HL-60/S4 treated with phorbol 12-myristate 13-acetate at 8.2 ng/mL for 4 days and 3 days (cell line): ENCODE measurements at regions not wholly inside any gene's neighbourhood (a gene's known extent, or its start where the extent isn't known, plus 50 kb on each side); places are given as distances from the start of the nearest gene placed in this dataset.
"Not testable (repeated sequence)": the region's sequence is repeated elsewhere in the genome, so short reads cannot be mapped to it uniquely, and the experiment has no call there.

Experiments used
- in situ Hi-C: fragments of 300-500 bp; cut with MboI; formaldehyde crosslinking; loops from 2 replicates; pipeline ENCODE4 v1.15.0; 2022; ENCODE audit warnings: low sequenced_read_pairs

DNA sequence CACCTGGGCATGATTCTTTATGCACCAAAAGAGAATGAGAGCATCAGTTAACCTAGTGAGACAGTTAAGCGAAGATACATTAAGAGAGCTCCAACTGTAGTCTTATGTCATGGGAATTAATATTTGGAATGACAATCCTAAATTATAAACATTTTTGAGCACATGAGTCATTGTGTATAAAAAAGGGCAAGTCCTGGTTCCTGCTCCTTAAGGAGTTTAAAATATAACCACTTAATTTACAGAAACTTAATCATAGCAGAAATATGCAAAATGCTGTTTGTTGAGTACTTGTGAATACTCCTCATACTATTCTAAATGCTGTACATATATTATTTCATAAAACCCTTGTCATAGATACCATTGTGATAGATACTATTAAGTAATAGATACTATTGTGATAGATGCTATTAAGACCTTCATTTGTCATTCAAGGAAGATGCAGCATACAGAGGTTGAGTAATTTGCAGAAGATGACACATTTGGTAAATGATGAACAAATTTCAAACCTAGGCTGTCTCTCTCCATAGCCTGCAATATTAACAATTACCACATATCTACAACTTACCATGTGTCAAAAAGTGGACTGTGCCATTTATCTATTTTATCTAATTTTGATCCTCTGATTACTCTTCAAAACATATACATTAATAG is 301.0 kb downstream of the TBC1D4 start:
- in situ Hi-C loops = no loop called here

DNA sequence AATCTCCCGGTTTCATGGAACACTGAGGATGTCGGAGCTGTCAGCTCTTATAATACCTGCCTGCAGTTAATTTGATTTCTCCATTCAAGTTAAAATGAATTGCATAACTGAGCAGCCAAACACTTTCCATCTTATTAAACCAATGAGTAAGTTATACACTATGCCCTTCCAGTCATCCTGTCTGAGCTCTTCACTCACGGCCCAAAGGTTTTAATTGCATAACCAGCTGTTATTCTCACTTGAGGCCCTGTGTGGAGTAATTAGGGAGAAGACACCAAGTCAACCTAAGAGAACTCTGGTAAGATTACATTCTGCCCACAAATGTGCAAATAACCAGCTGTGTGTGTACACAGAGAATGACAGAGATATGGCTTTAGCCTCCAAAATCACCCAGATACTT is 303.5 kb downstream of the TBC1D4 start:
- in situ Hi-C loops = no loop called here

DNA sequence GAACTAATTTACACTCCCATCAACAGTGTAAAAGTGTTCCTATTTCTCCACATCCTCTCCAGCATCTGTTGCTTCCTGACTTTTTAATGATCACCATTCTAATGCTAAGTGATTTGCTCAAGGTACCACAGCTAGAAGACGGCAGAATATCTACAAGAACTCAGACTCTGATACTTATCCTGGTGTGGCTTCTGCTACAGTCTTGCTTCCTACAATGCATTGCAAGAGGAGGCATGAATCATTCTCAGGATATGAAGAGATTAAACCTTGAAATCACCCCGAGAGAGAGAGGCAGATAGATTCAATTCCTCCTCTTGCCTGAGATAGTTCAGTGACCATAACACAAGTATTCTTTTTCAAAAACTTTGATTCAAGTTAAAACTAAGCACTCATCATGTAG is 306.4 kb downstream of the TBC1D4 start:
- in situ Hi-C loops = no loop called here

DNA sequence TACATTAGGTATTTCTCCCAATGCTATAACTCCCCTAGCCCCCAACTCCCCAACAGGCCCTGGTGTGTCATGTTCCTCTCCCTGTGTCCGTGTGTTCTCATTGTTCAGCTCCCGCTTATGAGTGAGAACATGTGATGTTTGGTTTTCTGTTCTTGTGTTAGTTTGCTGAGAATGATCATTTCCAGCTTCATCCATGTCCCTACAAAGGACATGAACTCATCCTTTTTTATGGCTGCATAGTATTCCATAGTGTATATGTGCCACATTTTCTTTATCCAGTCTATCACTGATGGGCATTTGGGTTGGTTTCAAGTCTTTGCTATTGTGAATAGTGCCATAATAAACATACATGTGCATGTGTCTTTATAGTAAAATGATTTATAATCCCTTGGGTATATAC is 306.9 kb downstream of the TBC1D4 start:
- in situ Hi-C loops = not testable (repeated sequence)

DNA sequence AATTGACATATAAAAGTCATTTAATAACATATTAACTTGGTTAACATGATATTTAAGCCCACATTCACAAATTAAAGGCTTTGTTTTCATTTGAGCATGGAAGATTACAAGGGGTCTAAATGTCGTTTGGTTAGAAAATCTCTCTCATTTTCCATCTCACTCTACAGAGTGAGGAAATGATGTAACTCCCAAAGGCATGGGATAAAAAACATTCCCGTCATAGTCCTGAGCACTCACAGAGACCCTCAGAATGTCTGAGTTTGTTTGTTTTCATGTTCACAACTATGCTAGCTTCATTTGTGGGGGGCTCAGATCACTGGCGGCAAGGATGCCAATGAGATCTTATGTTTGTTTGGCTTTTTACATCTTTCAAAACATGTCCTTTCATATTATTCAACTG is 307.5 kb downstream of the TBC1D4 start:
- in situ Hi-C loops = no loop called here

DNA sequence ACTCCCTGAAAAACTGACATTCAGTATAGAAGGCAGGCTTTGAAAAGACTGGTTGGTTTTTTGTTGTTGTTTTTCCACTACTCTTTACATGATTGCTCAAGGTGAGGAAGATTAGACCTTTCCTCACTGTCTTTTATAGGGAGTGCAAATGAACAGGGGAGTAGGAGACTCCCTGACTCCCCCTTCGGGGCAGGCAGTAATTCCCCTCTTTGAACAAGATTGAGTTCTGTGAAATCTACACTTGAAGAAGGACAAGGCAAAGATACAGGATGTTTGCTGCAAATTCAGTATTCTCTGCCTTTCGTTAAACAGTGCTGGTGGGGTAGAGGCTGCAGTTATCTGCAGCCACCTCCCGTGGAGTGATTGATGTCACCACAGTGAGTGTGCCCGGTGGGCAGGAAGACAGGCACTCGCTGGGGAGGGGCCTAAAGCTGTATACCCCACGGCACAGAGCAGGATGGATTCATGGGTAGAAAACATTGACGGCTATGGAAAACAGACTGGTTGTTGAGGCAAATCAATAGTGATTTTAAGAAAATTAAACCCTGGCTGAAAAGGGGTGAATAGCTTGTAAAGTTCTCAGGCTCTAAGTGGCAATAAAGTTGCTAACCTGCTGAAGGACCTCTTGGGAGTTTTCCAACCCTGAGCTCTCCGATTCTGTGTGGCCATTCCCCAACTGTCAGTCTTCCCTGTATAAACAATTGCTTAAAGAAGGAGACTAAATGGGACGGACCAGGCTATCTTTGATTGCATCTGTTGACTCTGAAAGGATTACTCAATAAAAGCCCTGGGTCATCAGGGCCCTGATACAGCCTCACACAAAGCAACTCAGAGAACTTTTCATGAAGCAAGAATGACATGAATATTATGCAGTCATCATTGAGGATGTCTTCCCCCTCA is 308.3 kb downstream of the TBC1D4 start:
- in situ Hi-C loops = no loop called here

DNA sequence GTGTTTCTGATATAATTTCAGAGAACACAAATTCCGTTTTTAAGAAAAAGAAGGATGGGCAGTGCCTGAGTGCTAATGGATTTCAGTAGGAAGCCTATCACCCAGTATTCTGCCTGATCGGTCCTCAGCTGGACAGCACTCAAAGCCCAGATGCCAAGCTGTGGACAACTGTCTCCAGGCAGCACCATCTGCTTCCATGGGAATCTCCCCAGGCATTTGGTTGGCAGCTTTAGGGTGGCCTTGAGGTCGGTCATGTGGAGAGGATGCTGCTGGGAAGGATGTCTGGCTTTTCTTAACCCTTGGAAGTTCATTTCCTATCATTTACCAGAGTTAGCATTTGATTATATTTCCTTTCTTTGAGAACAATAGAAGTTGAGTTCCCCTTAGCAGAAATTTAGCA is 311.7 kb downstream of the TBC1D4 start:
- in situ Hi-C loops = no loop called here

DNA sequence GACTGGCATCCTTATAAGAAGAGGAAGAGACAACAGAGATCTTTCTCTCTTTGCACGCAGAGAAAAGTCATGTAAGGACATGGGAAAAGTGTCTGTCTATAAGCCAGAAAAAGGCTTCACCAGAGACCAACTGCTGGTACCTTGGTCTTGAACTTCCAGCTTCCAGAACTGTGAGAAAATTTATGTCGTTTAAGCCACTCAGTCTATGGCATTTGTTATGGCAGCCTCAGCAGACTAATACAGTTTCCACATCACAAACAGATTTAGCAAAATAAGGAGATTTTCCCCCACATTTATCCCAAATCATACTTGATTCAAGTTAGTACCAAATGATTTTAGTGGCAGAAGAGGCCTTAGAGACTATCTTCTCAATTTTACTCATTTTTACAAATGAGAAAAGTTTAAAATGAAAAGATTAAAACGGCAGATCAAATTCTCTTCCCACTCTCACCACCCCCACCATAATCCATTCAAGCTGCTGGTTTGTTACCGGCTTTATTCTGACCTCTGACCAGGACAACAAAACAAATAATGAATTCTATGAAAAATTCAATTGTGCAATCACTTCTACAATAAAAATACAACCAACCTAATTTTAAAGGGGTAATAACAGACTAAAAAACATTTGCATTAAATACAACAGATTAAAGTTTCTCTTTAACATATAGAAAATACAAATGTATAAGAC is 316.3 kb downstream of the TBC1D4 start:
- in situ Hi-C loops = no loop called here

DNA sequence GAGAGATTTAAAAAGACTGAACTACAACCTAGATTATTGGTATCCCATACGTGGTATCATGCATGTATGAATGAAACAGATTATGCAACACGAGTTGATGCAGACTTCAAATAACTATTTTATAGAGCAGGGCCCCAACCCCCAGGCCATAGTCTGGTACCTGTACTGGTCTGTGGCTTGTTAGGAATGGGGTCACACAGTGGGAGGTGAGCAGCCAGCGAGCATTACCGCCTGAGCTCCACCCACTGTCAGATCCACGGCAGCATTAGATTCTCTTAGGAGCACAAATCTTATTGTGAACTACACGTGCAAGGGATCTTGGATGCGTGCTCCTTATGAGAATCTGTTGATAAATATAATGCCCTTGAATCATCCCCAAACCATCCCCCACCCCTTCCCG is 320.2 kb downstream of the TBC1D4 start:
- in situ Hi-C loops = no loop called here

DNA sequence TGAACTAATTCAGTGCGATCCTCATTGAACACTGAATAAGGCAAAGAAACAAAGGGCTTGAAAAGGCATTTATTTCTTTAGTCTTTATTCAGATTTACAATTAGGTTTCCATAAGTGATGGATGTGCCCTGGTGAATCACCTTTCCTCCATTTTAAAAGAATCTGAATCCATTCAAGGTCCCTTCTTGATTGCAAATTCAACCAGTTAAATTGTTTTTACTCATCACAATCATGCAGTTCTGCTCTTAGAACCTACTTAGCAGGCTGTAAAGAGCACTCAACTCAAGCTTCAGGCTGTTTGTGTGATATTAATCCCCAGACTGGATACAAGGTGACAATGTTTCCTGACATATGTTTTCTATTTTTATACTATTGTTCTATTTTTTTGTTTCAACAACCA is 321.0 kb downstream of the TBC1D4 start:
- in situ Hi-C loops = no loop called here

DNA sequence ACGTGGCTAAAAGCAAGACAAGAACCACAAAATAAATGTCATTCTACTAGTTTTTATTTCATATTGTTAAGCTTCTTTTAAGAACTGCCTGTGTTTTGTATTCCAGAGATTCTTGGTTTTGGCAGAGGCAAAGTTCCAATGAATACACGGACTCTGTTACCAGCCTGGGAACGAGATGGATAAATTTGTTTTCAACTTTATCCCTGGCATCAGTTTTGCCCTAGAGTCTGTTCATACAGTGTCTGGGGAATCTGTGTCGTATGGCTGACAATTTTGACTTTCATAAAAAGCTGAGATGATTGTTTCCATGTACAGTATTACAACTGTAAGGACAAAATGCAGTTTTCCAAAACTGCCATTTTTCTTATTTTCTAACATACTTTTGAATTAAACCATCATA is 327.6 kb downstream of the TBC1D4 start:
- in situ Hi-C loops = no loop called here

DNA sequence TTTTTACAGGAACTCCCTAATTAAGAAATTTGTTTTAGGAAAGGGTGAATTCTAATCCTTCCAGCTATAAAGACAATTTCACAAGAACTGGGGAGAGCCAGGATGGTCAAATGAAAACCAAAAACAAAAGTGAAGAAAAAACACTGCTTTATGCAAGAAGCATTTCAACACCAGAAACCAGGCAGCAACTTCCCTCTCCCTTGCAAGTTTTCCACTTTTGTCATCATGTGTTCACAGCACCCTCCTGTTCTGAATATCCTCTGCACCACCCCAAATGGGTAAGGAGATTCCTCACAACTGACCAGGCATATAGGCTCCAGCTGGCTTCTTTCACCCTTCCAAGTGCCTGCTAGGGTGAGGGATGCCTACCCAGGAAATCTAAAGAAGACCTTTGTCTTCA is 328.1 kb downstream of the TBC1D4 start:
- in situ Hi-C loops = no loop called here

DNA sequence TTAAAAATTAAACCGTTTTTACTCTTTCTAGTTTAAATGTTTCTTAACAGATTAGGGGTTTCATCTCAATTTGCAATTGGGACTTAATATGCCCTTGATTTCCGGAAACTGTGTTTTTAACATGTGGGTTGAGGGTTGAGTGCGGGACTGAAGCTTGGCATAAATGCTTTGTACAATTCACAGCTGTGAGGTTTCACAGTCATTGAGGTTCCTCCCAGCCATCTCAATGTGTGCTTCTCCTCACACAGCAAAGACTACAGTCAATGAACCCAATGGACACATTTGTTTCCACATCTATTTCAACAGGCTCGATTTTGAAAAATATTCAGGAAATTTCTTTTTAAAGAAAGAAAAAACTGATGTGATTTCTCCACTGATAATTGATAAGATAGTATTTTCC is 328.6 kb downstream of the TBC1D4 start:
- in situ Hi-C loops = no loop called here

DNA sequence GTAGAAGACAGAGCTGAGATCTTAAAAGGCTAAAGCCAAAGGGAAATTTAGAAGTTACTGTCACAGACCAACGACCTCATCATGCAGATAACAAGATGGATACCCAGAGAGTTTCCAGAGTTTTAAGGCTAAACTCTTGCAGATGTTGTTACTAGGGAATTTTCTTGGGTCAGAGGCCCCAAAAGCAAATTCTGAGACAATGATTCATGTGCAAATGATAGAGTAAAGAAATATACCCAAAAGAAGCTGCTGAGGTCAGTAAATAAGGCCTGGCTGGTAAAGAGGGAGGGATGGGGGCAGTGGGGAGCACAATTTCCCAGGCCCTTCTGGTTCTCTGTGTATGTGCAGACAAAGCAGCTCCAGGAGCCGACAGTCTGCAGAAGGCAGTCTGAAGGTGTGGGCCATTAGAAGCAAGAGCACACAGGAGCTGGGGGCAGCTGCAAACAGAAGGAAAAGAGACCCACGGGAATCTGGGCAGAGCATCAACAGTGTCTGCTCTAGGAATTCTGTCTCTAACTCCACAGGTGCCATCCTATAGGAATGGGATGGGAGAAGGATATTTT is 330.8 kb downstream of the TBC1D4 start:
- in situ Hi-C loops = no loop called here

DNA sequence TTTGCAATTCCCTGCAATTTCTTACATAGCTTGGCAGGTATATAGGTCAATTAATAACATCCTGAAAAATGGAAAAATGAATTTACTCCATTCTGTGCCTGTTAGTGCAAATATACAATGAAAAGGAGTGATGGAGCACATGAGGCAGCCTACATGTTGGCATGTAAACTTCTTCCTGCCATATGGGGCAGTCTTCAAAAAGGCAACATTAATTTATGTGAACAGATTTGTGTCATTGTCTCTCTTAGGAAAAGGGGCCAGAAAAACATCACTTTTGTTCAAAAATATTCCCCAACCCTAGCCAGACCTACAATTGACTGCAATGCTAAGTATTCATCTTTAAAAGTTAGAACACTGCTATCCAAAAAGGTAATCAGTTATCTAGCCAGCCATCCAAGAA is 332.2 kb downstream of the TBC1D4 start:
- in situ Hi-C loops = no loop called here

DNA sequence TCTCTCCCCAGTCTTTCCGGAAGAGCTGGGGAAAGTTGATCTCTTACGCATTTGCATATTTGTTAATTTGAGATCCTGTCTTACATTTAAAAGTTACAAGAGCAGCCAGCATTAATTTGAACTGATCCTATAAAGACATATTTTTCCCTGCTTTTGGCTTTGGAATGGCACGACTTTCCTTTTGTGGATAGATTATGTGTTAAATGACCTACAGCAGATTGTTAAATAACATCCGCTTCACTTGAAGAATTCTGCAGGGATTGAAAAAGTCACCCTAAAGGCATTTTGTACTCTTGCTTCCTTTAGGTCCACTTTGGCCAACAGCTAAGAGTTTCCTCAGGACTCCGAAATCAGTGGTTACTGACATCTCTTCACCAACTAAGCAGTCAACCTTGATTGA is 334.0 kb downstream of the TBC1D4 start:
- in situ Hi-C loops = no loop called here

DNA sequence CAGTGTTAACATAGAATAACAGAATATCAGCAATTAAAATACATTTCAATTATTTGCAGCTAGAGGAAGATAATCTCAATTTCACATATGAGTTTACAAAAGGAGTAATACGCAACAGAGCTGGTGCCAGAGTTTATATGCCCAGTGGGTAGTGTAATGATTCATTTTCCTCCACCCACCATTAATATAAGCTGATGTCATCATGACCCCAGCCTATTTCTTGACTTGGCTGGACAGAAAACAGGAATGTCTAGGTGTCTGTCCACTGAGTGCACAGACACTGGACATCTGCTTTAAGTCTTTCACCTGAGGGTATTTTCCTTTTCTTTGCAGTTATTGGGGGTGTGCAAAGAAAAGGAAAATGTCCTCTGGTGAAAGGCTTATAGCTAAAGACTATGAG is 335.5 kb downstream of the TBC1D4 start:
- in situ Hi-C loops = no loop called here

DNA sequence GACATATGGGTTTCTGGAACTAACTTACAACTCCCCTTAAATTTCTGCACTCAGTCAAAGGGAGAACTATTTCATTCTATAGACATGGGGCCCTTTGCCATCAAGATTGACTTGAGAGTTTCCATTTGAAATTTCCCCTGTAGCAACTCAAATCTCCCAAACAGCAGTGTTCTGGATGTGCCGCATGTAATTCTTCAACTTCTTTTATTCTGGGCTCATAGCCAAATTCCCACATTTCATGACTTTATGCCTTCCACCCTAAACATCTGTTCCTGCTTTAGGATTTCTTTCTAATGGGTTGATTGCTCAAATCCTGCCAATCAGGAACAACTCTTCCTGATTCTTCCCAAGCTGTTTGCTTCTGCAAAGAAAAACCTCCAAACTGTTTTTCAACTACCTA is 336.0 kb downstream of the TBC1D4 start:
- in situ Hi-C loops = no loop called here

DNA sequence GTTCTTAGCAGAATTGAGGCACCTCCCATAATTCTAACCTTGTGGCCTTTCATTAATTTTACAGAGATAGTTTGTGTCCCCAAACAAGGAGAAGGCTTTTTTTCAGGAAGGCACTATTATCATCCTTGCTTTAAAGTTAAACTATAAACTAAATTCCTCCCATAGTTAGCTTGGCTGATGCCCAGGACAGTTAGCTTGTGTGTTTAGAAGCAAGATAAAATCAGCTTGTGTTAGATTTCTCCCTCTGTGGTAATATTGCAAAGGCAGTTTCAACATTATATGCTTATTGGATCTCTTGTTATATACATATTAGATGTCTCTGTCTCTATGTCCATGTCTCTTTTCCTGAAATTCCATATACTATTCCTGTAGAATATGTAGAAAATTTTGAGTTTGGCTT is 342.7 kb downstream of the TBC1D4 start:
- in situ Hi-C loops = no loop called here

DNA sequence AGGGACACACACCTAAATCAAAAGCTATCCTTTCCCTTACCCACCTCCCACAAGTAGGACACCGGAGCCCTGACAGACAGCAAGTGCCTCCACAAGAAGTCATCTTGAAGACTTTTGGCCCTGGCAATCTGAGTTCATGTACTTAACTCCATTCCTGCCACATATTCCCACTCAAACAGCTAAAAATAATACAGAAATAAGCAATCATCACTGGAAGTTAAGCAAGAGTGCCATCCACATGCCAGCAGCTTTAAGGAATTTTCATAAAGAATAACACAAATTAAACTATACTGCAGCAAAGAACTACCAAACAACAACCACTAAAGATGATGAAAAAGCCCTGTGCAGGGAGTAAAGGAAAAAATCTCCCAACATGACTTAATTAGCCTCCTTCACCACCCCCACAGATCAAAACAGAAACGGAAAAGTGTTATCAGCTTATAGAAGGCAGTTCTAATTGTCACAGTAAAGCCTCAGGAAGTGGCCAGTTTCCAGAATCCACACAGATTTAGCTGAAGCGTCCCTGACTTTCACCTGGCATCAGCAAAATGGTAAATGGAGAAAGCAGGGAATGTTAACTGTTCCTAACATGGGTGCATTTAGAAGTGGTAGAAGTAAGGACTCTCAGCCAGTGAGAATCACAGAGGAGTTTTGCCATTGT is 343.9 kb downstream of the TBC1D4 start:
- in situ Hi-C loops = no loop called here

DNA sequence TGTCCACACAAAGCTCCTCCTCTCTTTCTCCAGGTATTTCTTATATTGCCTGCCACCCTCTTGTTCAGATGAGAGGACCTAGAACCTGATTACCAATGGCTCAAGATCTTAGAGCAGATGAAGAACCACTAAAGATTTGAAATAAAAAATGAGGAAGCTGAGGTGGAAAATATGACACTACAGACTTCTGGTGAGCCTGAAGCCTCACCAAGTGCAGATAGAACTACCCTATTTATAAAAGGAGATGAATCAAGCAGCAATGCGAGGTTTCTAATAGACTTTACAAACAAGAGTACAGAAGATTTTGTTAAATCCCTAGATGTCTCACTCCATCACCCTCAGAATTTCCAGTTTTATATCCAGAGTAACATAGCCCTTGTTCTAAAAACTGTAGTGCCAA is 345.8 kb downstream of the TBC1D4 start:
- in situ Hi-C loops = no loop called here
